HG03469 (cell line): ENCODE measurements at regions not wholly inside any gene's neighbourhood (a gene's known extent, or its start where the extent isn't known, plus 50 kb on each side); places are given as distances from the start of the nearest gene placed in this dataset.
A peak's percentile ranks its signal among the peaks of the same experiment; 100 is the strongest.

Experiments used
- ATAC-seq: cut with Tn5 transposase; IDR thresholded peaks from one replicate; pipeline ENCODE4 v1.9.1; 2021; ENCODE audit warnings: mild to moderate bottlenecking, moderate library complexity, moderate number of reproducible peaks; ENCODE audit not compliant: unreplicated experiment

GRCh38 chr18:51687845-51688585 is 490.5 kb upstream of the MEX3C start:
- no peak for ATAC-seq

GRCh38 chr18:51692612-51693011 is 495.1 kb upstream of the MEX3C start:
- no peak for ATAC-seq

GRCh38 chr18:51711298-51711889 is 513.9 kb upstream of the MEX3C start:
- peak; percentile 47 for ATAC-seq

- ATAC-seq, result no peak
These were observed 515.3 kb upstream of the MEX3C start for GRCh38 chr18:51712821-51713220.

- ATAC-seq, result peak; percentile 52
These were observed 518.8 kb upstream of the MEX3C start for GRCh38 chr18:51716277-51716676.

GRCh38 chr18:51721388-51721787 is 523.9 kb upstream of the MEX3C start:
- no peak for ATAC-seq

- no peak for ATAC-seq
These were observed 524.5 kb upstream of the MEX3C start for GRCh38 chr18:51721996-51722395.

GRCh38 chr18:51724790-51725721 is 527.6 kb upstream of the MEX3C start:
- ATAC-seq, result no peak

- ATAC-seq, result no peak
These were observed 529.1 kb upstream of the MEX3C start for GRCh38 chr18:51726614-51727013.

- peak; percentile 49 for ATAC-seq
These were observed 530.3 kb upstream of the MEX3C start for GRCh38 chr18:51727780-51728179.

- ATAC-seq, result no peak
These were observed 533.6 kb upstream of the MEX3C start for GRCh38 chr18:51731070-51731469.

- no peak for ATAC-seq
These were observed 537.1 kb upstream of the MEX3C start for GRCh38 chr18:51734576-51734975.

- peak; percentile 90 for ATAC-seq
These were observed 541.7 kb upstream of the MEX3C start for GRCh38 chr18:51739044-51739666.

GRCh38 chr18:51751901-51752300 is 554.4 kb upstream of the MEX3C start:
- no peak for ATAC-seq

- ATAC-seq, result no peak
These were observed 556.0 kb upstream of the MEX3C start for GRCh38 chr18:51753365-51754057.

- ATAC-seq, result no peak
These were observed 557.1 kb upstream of the MEX3C start for GRCh38 chr18:51754566-51754965.

- no peak for ATAC-seq
These were observed 559.9 kb upstream of the MEX3C start for GRCh38 chr18:51757255-51757924.

GRCh38 chr18:51762373-51762772 is 564.9 kb upstream of the MEX3C start:
- ATAC-seq, result no peak

- no peak for ATAC-seq
These were observed 568.3 kb upstream of the MEX3C start for GRCh38 chr18:51765606-51766360.
